GM21423 (cell line): ENCODE measurements at regions not wholly inside any gene's neighbourhood (a gene's known extent, or its start where the extent isn't known, plus 50 kb on each side); places are given as distances from the start of the nearest gene placed in this dataset.
"Not testable (repeated sequence)": the region's sequence is repeated elsewhere in the genome, so short reads cannot be mapped to it uniquely, and the experiment has no call there.

Experiments
- ATAC-seq: cut with Tn5 transposase; IDR thresholded peaks from one replicate; pipeline ENCODE4 v1.9.1; 2021; ENCODE audit warnings: mild to moderate bottlenecking, moderate library complexity; ENCODE audit not compliant: unreplicated experiment

DNA sequence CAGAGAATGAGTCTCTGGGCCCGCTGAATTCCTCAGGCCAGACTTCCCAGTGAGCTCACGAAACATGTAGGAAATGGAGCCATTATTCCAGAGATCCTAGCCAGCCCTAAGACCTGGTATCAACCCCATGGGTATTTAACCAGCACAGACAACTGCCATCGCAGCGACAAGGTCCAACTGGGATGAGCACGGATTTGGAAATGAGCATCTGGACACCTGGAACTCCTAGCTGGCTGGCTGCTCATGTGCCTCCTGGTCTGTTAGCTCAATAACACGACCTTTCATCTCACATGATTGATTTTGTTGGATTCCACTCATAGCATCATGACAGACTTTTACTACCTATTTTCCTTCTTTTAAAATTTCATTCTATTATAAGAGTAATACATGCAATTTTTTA lies 51.0 kb downstream of the POU3F3 start:
- ATAC-seq: no peak

DNA sequence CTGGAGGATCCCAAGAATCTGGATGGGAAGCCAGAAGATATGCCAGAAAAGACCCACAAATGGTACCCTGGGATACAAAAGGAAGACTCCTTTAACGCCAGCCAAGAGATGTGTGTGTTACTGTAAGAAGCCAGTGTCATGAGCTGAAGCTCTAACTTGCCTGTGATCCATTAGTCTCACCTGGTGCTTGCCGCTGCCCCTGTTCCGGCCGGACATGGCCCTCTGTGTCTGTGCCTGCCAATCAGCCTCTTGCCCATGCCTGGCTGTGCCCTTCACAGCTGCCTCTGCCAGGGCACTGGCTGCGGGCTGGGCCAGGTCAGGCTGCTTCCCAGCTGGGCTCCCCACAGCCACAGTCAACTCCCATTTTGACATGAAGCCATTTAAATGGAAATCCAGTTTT lies 55.4 kb downstream of the POU3F3 start:
- ATAC-seq: no peak

DNA sequence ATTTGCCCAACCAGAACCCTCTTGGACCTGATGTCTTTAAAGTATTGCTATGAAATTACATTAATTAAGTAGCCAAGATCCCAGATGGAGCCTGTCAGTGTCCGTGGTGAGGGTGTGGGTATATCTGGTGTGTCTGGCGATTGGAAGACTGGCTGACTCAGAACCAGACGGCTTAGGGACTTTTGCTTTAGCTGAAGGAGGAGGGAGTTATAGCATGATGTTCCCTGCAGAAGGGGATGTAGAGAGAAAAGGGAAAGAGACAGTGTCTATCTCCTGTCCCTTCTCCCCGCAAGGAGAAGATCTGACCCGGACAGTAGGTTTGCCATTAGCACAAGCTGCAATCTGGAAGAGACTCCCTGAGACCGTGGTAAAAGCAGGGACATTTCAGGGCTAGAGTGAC lies 60.6 kb downstream of the POU3F3 start:
- ATAC-seq: no peak

DNA sequence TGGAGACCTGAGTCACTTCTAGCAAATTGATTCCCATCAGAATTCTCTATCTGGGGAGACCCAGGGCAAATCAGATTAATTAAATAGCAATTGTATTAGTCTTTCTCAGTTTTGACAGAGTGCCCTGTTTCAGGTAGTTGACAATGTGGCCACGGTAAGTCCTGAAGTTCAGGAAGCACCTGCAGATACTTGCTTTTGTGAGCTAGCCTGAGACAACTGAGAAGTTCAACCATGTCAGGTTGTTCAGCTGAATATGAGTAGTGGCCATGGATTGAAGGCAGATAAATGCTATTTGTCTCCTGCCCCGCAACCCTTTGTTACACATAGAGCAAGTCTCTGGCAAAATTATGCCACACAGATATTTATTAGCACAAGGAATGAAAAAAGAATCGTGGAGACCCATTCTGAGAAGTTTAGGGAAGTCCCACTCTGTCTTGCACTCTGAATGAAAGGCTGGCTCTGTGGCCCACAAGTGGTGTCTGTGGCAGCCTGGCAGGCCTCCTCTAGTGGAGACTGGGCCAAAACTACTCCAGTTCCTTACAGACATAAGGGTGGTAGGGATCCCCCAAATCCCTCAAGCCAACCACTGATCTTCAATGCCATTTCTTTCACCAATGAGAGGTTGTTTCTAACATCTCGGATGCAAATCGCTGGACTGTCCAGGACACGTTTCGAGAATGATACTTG lies 61.3 kb downstream of the POU3F3 start:
- no peak for ATAC-seq

DNA sequence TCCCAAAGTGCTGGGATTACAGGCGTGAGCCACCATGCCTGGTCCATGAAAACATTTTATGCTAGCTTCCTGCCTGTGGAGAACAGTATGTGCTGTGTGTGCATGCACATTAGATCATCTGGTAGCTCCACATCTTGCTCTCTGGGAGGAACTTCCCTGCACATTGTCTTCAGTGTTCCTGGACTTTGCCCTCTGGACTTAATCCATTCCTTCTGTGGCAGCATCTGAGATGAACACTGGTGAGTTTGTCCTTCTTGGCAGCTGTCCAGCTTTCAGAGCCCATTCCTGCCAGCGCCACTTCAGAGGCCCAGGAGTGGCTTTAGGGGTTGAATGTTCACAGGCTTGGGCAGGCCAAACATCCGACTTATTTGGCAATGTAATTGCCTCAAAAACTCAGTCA lies 65.2 kb downstream of the POU3F3 start:
- no peak for ATAC-seq

DNA sequence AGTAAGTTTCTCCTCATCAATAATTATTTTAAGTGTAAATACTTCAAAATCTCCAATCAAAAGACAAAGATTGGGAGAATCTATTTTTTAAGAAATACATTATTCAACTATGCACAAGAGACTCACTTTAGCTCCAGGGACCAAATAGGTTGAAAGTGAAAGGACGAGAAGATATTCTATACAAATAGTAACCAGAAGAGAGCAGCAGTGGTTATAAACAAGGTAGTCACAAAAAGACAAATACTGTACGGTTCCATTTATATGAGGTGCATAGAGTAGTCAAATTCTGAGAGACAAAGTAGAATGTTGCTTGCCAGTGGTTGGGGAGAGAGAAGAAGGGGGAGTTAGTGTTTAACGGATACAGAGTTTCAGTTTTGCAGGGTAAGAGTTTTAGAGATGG lies 69.8 kb downstream of the POU3F3 start:
- ATAC-seq: no peak

DNA sequence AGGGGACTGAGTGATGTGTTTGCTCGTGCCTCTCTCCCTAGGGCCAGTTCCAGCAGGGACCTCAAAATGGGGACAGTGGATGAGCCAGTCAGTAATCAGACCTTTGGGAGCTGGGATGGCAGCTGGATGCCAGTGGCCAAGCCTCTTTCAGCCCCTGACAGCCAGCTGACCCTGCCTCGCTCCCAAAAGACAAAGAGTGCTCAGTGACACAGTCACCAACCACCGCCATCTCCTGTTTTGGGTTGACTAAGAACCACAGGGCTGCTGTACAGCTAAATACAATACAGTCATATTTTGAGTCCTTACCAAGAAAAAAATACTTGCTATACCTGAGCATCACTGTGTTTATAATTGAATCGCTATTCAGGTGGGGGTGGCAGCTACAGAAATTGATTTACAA lies 75.7 kb downstream of the POU3F3 start:
- no peak for ATAC-seq

DNA sequence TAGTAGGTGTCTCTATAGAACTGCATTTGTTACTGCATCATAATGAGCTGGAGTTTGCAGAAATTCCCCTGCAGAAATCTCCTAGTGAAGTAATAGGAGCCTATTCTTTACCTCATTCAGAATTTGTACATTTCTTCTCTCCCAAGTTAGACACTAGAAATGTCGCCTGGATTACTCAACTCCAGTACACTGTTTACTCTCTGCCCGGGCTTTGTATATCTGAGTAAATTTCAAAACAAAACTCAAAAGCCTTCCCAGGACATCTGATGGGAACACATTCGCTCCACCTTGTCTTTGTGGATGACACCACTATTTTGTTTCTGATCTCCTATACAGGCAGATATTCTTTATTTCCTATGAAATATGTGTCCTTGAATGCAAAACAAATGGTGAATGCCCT lies 76.8 kb downstream of the POU3F3 start:
- no peak for ATAC-seq

DNA sequence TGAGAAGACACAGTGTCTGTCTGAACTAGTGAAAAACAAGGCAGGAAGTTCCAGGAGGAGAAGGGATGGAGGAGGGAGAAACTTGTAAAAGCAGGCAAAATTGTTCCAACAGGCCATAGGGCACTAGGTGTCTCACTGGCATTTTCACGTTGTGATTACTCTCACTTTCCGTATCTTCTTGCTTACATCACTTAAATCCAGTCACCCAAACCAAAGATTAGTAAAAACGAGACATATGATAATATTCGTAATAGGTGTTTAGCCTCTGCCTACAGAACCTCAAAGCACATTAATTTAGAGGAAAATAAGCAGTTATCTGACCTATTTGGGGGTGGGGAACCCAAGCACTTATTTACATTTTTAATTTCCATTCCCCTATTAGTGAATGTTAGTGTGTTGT lies 78.3 kb downstream of the POU3F3 start:
- ATAC-seq: no peak

DNA sequence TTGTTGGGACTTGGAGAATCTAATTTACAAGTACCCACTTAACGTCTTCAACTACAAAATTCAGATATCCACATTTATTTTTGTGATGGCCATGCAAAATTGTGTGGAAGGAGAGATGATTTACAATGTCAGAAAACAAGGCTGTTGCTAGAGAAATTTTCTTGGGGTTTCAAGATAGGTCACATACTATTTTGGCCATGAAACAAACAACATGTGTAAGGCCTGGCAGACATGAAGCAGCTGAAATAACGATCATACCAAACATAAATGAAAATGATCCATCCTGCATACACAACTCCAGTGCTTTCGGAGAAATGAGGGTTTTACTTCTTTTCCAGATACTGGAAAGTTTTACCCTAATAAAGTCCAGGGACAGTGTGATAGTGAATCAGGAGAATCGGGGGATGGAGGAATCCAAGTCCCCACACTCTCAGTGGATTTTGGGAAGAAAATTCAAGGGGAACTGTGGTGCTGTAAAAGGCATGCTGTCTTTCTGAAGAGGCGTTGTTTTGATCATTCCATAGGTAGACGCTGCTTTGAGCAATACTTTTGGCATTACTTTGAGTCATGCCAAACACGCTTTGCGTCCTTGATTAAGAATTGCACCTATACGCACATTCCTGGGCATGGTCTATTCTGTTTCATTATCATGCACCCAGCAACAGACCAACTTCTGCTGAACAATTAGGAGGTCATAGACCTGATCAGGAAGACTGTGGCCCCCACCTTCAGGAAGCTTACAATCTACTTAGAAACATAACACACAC lies 79.4 kb downstream of the POU3F3 start:
- ATAC-seq: no peak

DNA sequence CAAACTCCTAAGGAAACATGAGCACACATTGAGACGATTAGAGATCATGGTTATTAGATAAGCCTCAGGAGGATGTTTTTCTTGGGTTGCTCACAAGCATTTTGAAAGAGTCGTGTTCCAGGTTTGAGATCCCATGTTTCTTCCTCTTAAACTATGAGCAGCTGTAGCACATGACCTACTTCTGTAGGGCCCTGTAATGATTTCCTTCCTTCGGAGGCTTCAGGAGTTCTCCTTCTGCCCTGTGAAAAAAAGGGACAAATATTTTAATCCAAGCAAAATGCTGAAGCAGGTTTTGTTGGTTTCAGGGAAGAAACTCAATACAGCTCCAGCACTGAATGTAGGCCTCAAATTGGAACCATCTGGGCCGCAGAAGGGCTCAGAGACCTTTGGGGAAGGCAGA lies 82.6 kb downstream of the POU3F3 start:
- no peak for ATAC-seq

DNA sequence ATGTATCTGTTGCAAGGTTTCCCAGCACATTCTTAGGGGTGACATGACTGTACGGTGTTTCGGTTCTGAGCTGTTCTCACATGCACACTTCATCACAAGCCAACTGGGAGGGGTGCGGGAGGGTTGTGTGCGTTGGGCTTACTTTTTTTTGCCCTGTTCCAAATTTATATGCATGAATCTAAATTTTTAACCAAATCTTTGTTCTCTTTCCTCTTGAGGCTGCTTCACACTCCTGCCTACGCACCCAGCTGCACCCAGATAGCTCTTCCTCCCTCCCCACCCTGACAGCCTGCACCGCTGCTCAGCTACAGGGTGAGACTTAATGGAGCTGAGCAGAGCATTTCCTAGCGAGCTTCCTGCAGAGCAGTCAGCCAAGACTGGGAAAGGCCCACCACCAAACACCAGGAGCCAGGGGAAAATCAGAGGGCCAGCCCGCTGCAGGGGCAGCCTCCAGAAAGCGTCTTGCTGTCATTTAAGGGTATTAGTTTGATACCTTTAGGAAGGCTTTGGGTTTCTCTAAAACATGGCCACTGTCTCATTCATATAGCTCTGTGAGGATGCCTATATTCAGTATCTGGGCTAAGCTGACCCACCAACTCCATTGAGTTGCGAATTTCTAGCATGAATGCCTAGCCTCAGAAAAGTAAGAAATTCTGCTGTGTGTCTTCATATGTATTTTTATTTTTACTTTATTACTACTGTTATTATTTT lies 84.5 kb downstream of the POU3F3 start:
- peak; percentile 75 for ATAC-seq

DNA sequence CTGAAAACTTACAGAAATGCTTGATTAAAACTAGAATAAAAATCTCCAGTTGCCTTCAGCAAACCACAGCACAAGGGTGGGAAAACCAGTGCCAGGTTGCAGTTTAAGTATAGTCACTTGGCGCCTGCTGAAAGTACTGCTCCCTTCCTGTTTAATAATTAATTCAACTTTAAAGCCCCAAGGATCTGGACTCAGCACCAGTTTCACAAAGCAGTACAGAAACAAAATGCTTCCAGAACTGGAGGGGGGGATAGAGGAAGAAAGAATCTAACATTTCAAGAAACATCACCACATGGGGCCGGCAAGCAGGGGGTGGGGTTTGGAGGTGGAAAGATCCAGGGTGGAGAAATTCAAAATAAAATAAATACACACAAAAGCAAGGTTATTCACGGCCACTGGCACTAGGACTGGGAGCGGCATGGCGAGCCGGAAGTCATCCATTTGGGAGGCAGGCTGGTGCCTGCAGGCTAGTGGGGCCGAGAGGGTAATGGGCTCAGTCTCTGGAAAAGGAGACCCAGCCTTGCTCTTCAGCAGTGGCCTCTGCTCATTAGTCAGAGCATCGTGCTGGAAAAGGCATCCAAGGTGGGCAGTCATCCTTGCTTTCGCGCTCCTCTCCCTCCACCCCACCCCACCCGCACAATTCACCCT lies 85.8 kb downstream of the POU3F3 start:
- no peak for ATAC-seq

DNA sequence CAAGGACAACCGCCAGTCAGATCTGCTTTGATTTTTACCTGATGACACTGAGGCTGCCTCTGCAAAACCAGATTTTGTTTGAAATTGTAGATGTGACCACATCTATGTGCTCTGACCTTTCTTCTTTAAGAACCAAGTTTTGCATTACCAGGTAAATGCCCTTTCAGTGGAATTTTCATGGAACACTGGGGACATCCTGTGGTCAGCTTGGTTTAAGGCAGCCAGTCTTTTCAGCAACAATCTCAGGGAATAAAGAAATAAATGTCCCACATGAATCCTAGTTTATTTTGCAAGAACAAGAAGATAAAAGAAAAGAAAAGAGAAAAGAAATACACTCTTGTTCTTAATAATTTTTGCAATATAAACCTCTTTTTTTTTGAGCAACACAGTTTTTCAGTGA lies 90.6 kb downstream of the POU3F3 start:
- ATAC-seq: no peak

DNA sequence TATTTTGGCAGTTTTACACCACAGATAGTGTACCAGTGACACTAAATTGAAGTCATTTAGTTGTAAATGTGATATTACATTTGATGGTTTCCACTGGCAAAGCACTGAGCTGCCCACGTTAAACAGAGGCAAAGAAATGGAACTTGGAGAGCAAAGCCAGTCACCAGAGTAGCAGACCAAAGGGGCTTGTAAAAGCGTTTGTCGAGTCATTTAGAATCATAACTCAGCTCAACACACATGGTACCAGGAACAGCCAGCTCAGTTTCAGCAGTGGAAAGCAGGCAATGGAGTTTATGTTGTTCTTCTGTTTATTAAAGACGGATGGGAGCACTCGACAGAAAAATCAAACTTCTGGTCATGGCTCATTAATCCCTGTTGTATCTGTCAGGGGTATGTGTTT lies 91.2 kb downstream of the POU3F3 start:
- no peak for ATAC-seq

DNA sequence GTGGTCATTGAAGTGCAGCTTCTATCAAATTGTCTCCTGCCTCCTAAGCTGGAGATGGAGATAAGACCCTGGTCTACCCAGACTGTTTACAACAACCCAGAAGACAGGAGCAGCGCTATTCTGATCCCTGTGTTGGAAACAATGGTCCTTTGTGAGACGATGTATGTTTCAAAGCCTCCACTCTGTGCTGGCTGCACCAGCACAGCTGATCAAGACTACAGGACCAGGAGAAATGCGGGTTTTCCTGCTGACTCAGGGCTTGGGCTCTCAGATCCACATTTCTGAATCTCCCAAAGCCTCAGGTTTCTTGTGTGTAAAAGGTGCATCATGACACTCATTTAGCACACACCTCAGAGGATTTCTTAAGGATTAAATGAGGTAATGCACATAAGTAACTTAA lies 92.0 kb downstream of the POU3F3 start:
- ATAC-seq: no peak

DNA sequence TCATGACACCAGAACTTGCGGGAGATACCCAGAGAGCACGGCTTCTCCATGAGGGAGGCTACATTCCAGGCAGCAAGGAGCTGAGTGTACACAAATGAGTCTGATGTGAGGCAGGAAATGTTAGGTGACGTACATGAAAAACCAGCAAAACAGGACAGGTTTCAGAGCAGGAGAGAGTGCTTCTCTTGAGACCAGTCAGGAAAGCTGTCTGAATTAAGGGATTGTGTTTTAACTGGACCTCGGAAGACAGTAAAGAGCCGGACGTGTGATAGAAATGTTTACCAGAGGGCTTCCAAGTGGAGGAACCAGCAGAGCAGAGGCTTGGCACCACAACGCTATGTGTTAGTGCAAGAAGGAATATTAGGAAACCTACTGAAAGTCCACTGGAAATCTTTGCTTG lies 90.4 kb upstream of the MRPS9 start:
- not testable (repeated sequence) for ATAC-seq

DNA sequence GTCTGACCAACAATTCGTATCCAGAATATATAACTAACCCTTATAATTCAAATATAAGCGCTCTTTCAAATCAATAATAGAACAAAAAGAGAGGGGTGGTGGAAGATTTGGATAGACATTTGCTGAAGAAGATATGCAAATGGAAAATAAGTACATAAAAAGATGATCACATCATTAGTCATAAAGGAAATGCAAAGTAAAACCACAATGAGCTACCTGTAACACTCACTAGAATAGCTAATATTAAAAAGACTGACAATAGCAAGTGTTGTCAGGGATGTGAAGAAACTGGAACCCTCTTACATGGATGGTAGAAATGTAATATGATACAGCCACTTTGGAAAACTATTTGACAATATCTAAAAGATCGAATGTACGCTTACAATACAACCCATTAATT lies 84.9 kb upstream of the MRPS9 start:
- no peak for ATAC-seq

DNA sequence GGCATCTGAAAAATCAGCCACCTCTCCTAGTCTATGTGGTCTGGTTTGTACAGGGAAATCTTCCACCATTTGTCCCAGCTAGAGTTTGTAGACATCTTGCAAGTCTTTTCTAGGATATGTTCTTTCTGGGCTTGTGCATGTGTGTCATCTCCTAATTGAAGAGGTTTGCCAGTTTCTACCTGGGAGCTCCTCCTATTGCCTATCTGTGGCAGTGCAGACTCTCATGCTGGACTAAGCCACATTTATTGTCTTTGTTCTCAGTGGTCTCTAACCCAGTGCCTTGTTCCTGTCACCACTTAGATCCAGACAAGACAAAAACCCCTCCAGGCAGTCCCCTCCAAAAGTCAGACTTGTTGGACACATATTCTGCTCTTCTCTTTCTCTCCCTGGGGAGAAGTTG lies 72.0 kb upstream of the MRPS9 start:
- no peak for ATAC-seq

DNA sequence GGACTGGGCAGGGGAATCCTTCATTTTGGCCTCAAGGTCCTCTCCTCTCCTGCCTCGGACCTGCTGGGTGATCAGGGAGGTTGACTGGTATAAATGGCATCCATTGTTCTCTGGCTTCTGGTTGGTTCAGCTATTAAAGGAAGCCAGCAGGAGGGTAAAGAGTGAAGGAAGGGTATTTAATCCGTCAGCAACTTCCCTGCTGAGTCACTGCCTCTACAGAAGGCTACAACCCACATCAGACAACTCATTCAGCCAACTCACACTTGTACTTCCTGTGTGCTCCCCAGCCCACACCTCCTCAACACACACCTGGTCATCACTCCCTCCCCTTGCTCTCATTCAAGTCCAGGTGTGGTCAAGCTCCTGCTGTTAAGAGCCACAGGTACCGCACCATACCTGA lies 68.3 kb upstream of the MRPS9 start:
- ATAC-seq: no peak

DNA sequence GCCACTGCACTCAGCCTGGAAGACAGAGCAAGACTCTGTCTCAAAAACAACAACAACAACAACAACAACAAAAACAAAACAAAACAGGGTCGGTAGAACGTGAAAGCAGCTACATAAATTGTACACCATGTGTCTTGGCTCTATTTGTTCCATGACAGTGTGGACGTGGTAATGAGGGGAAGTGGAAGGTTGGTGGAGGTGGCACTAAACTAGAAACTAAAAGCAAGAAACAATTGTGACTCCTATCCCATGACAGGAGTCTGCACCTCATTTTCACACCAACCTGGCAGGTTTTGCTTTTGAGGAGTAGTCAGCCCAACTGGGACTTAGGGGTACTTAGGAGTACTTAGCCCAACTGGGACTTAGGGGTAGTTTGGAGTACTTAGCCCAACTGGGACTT lies 62.5 kb upstream of the MRPS9 start:
- no peak for ATAC-seq

DNA sequence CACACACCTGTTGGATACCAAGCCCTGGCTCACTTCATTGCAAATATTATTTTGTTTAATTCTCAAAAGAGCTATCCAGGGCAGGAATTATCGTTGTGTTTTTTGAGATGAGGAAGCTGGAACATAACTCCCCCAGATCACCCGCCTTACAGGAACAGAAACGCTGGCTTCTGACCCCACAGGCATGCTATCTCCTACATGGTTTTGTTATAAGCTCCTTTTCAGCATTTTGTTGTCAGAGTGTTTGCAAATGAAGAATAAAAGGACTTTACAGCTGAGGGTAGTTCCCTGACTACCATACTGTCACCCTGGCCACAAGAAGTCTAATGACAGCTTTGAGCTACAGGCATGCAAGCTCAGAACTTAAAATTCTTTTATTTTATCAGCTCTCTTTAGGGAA lies 62.0 kb upstream of the MRPS9 start:
- ATAC-seq: no peak
